Nephron (organoid): ENCODE measurements at regions not wholly inside any gene's neighbourhood (a gene's known extent, or its start where the extent isn't known, plus 50 kb on each side); places are given as distances from the start of the nearest gene placed in this dataset.
"Not testable (repeated sequence)": the region's sequence is repeated elsewhere in the genome, so short reads cannot be mapped to it uniquely, and the experiment has no call there.

ENCODE experiments used
- H3K27ac Mint-ChIP-seq, 3 experiments: 2 replicates each; pipeline ENCODE4 v1.8.0; 2020; ENCODE audit warnings: mixed read lengths in 3 of 3, mild to moderate bottlenecking in 2 of 3, moderate library complexity in 1 of 3
- H3K27me3 Mint-ChIP-seq: 2 replicates; pipeline ENCODE4 v1.8.0; 2021; ENCODE audit warnings: low read depth, mild to moderate bottlenecking, moderate library complexity, mixed read lengths
- H3K36me3 Mint-ChIP-seq: 2 replicates; pipeline ENCODE4 v1.8.0; 2020; ENCODE audit warnings: low read depth, mixed read lengths
- H3K4me1 Mint-ChIP-seq: 2 replicates; pipeline ENCODE4 v1.8.0; 2020; ENCODE audit warnings: mixed read lengths
- H3K4me3 Mint-ChIP-seq, 3 experiments: 2 replicates each; pipeline ENCODE4 v1.8.0; 2020; ENCODE audit warnings: mild to moderate bottlenecking in 3 of 3, mixed read lengths in 3 of 3, moderate library complexity in 2 of 3
- H3K9me3 Mint-ChIP-seq: 2 replicates; pipeline ENCODE4 v1.8.0; 2020; ENCODE audit warnings: mixed read lengths
- TF ChIP-seq, protein P1 (sequence below), 3 experiments: fragments of 200-600 bp; sonication (generic); IDR thresholded peaks; one replicate each; pipeline ENCODE4 v1.5.0; 2021; ENCODE audit warnings: antibody characterized with exemption in 3 of 3; ENCODE audit not compliant: unreplicated experiment in 3 of 3

DNA sequence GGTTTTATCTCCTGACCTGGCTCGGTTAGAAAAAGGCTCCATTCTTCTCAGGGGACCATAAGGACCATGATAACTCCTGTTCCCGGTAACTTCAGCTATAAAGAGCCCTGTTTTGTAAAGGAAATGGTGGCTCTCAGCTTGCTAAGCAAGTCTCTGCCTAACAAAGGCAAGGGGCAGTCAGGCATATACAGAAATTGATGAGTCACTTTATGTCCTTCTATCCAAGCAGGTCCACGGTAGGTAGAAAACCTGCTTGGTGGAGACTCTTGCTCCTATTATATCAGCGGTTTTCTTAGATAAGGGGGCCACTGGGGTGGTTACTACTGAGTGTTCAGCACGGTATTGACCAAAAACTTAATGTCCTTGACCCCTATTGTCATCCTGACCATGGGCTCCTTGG lies 203.0 kb upstream of the KLF8 start:
- H3K4me3 Mint-ChIP-seq: no peak overlapping the region
- TF ChIP-seq, protein P1, sequence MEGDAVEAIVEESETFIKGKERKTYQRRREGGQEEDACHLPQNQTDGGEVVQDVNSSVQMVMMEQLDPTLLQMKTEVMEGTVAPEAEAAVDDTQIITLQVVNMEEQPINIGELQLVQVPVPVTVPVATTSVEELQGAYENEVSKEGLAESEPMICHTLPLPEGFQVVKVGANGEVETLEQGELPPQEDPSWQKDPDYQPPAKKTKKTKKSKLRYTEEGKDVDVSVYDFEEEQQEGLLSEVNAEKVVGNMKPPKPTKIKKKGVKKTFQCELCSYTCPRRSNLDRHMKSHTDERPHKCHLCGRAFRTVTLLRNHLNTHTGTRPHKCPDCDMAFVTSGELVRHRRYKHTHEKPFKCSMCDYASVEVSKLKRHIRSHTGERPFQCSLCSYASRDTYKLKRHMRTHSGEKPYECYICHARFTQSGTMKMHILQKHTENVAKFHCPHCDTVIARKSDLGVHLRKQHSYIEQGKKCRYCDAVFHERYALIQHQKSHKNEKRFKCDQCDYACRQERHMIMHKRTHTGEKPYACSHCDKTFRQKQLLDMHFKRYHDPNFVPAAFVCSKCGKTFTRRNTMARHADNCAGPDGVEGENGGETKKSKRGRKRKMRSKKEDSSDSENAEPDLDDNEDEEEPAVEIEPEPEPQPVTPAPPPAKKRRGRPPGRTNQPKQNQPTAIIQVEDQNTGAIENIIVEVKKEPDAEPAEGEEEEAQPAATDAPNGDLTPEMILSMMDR (IDR thresholded peaks at IDR 0.05; ENCODE audit: unreplicated experiment in 3 of 3): no peak
- H3K27me3 Mint-ChIP-seq: no peaks in the 10 kb centered on the region
- no peak overlapping the region for H3K27ac Mint-ChIP-seq
- H3K9me3 Mint-ChIP-seq: peaks cover 17% of the 10 kb centered on the region
- H3K36me3 Mint-ChIP-seq: no peaks in the 10 kb centered on the region
- no peaks in the 10 kb centered on the region for H3K4me1 Mint-ChIP-seq

- H3K27ac Mint-ChIP-seq: no peak overlapping the region
- H3K9me3 Mint-ChIP-seq: peaks cover 17% of the 10 kb centered on the region
- no peaks in the 10 kb centered on the region for H3K36me3 Mint-ChIP-seq
- no peaks in the 10 kb centered on the region for H3K27me3 Mint-ChIP-seq
- no peak overlapping the region for H3K4me3 Mint-ChIP-seq
- TF ChIP-seq, protein P1 (IDR thresholded peaks at IDR 0.05; ENCODE audit: unreplicated experiment in 3 of 3): no peak
- no peaks in the 10 kb centered on the region for H3K4me1 Mint-ChIP-seq
Measured at GRCh38 chrX:56029691-56030090, 202.5 kb upstream of the KLF8 start.

GRCh38 chrX:56031409-56031808 lies 200.7 kb upstream of the KLF8 start:
- H3K4me3 Mint-ChIP-seq: no peak overlapping the region
- TF ChIP-seq, protein P1 (IDR thresholded peaks at IDR 0.05; ENCODE audit: unreplicated experiment in 3 of 3): no peak
- H3K27me3 Mint-ChIP-seq: no peaks in the 10 kb centered on the region

DNA sequence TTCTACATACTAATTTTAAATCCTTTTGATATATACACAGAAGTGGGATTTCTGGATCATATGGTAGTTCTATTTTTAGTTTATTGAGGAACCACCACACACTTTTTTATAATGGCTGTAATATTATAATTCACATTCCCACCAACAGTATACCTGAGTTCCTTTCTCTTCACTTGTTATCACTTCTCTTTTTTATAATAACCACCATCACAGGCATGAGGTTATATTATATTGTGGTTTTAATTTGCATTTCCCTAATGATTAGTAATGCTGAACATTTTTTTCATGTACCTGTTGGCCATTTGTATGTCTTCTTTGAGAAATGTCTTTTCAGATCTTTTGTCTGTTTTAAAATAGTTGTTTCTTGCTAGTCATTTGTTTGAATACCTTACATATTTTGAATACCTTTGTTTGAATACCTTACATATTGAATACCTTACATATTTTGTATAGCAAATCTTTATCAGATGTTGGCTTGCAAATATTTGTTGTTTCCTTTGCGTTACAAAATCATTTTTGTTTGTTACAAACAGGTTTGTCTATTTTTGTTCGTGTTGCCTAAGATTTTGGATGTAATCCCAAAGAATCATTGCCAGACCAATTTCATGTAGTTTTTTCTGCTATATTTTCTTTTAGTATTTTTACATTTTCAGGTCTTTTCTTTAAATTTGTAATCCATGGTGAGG lies 198.5 kb upstream of the KLF8 start:
- TF ChIP-seq, protein P1 (IDR thresholded peaks at IDR 0.05; ENCODE audit: unreplicated experiment in 3 of 3): no peak
- Mint-ChIP-seq H3K27me3 (no peaks in the 10 kb centered on the region), H3K9me3 (peaks cover 37% of the 10 kb centered on the region), H3K36me3 (no peaks in the 10 kb centered on the region), H3K27ac (no peak overlapping the region), H3K4me3 (no peak overlapping the region), H3K4me1 (no peaks in the 10 kb centered on the region)

More at GRCh38 chrX:56031409-56031808, 200.7 kb upstream of the KLF8 start:
- Mint-ChIP-seq H3K9me3 (peaks cover 27% of the 10 kb centered on the region), H3K36me3 (no peaks in the 10 kb centered on the region), H3K4me1 (no peaks in the 10 kb centered on the region), H3K27ac (no peak overlapping the region)

GRCh38 chrX:56052673-56053330 lies 179.4 kb upstream of the KLF8 start:
- not testable (repeated sequence) for H3K4me3 Mint-ChIP-seq, H3K36me3 Mint-ChIP-seq, H3K27me3 Mint-ChIP-seq, H3K4me1 Mint-ChIP-seq, H3K27ac Mint-ChIP-seq
- H3K9me3 Mint-ChIP-seq: peaks cover 50% of the 10 kb centered on the region

- H3K27me3 Mint-ChIP-seq: no peaks in the 10 kb centered on the region
- H3K4me1 Mint-ChIP-seq: no peaks in the 10 kb centered on the region
- H3K9me3 Mint-ChIP-seq: peaks cover 68% of the 10 kb centered on the region
- TF ChIP-seq, protein P1 (IDR thresholded peaks at IDR 0.05; ENCODE audit: unreplicated experiment in 3 of 3): no peak
- H3K4me3 Mint-ChIP-seq: no peak overlapping the region
- H3K36me3 Mint-ChIP-seq: peaks cover 5% of the 10 kb centered on the region
- no peak overlapping the region for H3K27ac Mint-ChIP-seq
Measured at GRCh38 chrX:56057325-56057724, 174.8 kb upstream of the KLF8 start.
